D341Med (cell line): ENCODE measurements at regions not wholly inside any gene's neighbourhood (a gene's known extent, or its start where the extent isn't known, plus 50 kb on each side); places are given as distances from the start of the nearest gene placed in this dataset.

Experiments used
- DNase-seq: peaks from one replicate; pipeline ENCODE4 v3.0.0; 2012; ENCODE audit warnings: low spot score

DNA sequence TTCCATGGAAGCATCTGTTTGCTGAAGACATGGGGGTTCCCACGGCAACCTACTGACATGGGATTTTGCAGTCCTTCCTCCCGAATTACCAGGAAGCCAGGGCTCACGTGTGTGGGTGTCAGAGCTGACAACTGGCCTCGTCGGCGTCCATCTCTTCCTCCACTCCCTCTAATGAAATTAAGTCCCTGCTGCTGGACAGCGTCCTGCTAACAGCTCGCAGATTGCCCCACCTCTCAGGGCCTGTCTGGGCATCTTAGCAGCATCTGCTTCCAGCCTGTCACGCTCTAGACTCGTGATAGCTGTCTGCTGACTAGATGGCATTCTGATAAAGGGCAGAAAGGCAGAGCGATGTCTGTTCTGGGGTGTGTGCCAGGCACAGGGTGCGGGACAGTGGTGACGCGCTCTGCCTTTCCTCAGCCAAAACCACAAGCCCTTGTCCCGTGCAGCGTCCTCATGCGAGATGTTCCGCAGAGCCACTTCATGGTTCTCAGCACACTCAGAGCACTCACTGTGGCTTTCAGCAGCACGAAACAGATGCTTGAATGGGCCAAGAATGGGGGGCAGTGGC is 161.1 kb downstream of the ARL4C start:
- no peak for DNase-seq

- no peak for DNase-seq
Measured at GRCh38 chr2:234334756-234335155, 162.1 kb downstream of the ARL4C start.

DNA sequence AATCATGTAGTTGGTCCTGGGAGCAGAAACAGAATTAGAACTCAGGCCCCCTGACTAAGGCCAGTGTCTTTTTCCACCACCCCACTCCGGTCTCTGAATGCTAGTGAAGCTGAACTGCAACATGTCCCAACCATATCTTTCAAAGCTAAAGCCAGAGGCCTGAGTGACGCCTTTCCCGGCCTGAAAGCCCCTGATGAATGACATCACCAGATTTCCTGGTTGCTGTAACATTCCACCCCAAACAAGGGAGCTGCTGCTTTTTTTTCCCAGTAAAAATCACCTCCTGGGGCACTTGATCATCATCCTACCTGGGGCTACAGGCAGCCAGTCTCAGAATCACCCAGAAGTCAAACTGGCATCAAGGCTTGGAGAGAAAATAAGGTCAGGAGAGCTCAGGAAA is 162.7 kb downstream of the ARL4C start:
- DNase-seq: no peak

GRCh38 chr2:234333168-234334130 is 163.4 kb downstream of the ARL4C start:
- no peak for DNase-seq

DNA sequence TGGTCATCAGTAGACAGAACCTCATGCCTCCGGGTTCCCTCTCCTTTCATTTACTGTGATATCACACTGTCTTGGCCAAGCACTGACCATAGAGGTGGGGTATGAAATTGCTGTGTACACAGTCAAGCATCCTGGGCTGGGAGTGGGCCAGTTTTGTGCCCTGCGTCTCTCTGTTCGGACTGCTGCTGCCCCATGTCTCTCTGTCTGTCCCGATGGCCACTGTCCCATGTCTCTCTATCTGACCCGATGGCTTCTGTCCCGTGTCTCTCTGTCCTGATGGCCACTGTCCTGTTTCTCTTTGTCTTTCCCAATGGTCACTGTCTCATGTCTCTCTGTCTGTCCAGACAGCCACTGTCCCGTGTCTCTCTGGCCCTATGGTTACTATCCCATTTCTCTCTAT is 164.9 kb downstream of the ARL4C start:
- DNase-seq: no peak

GRCh38 chr2:234331566-234331965 is 165.3 kb downstream of the ARL4C start:
- DNase-seq: no peak

GRCh38 chr2:234330902-234331301 is 166.0 kb downstream of the ARL4C start:
- DNase-seq: no peak

- DNase-seq: no peak
Measured at GRCh38 chr2:234329202-234329960, 167.5 kb downstream of the ARL4C start.

DNA sequence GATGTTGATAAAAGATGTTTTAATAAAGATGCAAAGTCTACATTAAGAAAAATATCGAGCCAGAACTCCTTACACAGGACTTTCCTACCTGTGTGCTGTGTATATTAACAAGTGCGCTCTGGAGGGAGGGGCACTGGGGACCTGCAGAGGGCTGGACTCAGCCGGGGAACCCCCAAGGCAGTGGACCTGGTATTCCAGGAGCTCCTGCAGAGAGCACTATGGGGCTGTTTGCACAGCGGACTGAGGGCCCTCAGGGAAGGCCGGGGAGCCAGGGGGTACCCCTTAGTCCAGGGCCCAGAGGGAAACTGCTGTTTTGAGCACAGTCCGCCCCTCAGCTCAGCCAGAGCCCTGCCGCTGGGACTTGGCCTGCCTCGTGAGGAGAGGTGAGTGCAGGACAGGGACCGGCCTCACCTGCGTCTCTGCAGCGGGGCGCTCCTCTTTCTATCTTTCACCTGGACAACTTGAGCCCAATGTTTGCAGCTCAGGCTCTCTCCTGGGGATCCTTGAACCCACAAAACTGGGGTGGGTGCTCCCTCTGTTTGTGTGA is 168.4 kb downstream of the ARL4C start:
- DNase-seq: no peak

DNA sequence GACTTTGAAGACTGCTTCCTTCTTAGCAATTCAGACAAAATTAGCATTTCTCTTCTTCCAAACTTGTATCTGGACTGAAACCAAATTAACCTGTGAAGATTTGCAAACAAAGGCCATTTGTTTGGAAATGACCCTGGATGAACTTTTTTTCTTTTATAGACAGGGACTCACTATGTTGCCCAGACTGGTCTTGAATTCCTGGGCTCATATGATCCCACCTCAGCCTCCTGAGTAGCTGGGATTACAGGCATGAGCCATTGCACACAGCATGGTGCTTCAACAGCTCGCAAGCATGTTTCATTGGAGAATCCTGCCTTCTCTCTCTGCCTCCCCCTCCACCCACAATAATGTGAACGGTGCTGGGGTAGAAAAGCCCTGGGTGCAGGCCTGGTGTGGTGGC is 170.2 kb downstream of the ARL4C start:
- no peak for DNase-seq

GRCh38 chr2:234324116-234324515 is 172.8 kb downstream of the ARL4C start:
- no peak for DNase-seq

GRCh38 chr2:234322766-234323465 is 174.0 kb downstream of the ARL4C start:
- no peak for DNase-seq

GRCh38 chr2:234320066-234320465 is 176.8 kb downstream of the ARL4C start:
- DNase-seq: no peak

- DNase-seq: no peak
Measured at GRCh38 chr2:234318361-234318760, 178.5 kb downstream of the ARL4C start.

GRCh38 chr2:234313558-234313957 is 183.3 kb downstream of the ARL4C start:
- no peak for DNase-seq

DNA sequence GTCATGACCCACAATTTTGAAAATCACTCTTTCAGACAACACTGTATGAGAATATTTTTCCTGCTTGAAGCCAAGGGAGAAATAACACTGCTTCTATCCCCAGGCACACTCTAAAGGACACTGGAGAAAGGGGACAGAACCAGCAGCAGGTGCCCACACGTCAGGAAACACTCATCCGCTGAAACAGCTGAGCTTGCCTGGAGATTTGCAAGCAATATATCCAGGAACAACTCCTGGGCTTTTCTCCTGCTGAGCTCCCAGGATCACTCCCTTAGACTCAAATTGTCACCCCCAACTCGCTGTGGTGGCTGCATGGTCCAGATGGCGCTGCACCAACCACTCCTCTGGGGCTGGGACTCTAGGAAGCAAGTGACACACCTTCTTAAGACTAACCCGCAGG is 186.7 kb downstream of the ARL4C start:
- DNase-seq: no peak

DNA sequence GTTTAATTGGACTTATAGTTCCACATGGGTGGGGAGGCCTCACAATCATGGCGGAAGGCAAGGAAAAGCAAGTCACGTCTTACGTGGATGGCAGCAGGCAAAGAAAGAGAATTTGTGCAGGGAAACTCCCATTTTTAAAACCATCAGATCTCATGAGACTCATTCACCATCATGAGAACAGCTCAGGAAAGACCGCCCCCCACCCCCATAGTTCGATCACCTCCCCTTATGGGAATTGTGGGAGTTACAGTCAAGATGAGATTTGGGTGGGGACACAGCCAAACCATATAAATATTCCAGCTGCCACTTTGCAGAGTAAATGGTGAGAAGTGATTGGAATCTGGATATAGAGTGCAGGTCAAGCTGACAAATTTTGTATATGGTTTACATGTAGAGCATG is 187.4 kb downstream of the ARL4C start:
- no peak for DNase-seq

DNA sequence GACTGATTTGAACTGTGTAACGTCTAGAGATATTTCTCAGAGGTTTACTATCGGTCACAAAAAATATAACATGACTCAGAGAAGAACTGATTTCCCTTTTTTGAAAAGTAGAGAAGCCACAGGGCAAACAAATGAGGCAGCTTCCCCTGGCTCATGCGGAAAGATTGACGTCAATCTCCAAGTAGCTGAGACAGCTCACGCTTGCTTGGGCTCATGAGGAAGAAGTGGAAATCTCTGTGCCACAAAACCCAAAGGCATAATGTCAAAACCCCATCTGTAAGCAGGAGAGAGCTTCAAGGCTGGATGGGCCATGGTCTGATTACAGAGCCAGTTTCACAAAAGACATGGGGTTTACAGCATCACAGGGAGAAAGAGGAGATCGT is 188.1 kb downstream of the ARL4C start:
- no peak for DNase-seq

DNA sequence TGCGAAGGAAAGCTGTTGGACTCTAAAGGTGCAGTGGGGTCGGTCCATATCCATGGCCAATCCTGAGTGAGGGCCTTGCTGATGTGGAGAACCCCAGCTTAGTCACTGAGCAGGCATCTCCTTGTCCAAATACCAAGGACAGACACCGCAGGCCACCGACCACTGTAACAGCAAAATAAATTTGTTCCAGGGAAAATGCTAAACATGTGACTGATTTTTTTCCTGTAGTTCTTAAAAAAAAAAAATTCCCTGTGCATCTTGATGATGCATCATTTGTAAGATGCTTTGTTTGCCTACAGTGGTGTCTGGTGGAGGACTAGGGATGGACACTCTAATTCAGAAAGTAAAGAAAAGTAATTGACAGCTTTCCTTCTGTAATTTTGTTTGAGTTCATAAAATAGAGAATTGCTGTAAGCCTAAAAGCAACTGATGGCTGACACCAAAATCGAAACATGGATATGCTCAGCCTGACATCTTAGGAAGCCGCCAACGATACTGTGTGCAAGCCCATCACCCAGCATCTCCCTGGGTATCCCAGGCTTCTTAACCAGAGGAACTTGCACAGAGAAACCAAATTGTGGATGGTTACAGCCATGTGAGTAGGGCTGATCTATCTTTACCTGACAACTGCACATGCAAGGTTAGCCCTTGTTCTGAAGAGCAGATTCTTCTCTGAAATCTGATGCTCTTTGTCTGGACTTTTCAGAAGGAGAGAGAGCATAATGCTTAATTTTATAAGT is 188.6 kb downstream of the ARL4C start:
- DNase-seq: no peak

- no peak for DNase-seq
Measured at GRCh38 chr2:234307322-234307961, 189.4 kb downstream of the ARL4C start.
